Fibroblast of lung (primary cell): ENCODE measurements at regions not wholly inside any gene's neighbourhood (a gene's known extent, or its start where the extent isn't known, plus 50 kb on each side); places are given as distances from the start of the nearest gene placed in this dataset.

ENCODE experiments used
- DNase-seq, 2 donors: peaks; one replicate each; pipeline versions ENCODE4 v3.0.0 to v3.0.0-alpha.2; 2010; ENCODE audit warnings: low read depth in 2 of 2
- H2AFZ ChIP-seq: 2 replicates; pipeline ENCODE4 v1.5.1; 2012; ENCODE audit warnings: low read length, control low read depth, inconsistent platforms
- H3K27ac ChIP-seq: 2 replicates; pipeline ENCODE4 v1.5.1; 2011; ENCODE audit warnings: low read length, control low read depth; ENCODE audit not compliant: insufficient read depth
- H3K27me3 ChIP-seq: 2 replicates; pipeline ENCODE4 v1.5.1; 2011; ENCODE audit warnings: mild to moderate bottlenecking, low read length; ENCODE audit not compliant: control insufficient read depth, insufficient read depth
- H3K36me3 ChIP-seq: 2 replicates; pipeline ENCODE4 v1.5.1; 2011; ENCODE audit warnings: low read length; ENCODE audit not compliant: control insufficient read depth, insufficient read depth
- H3K4me1 ChIP-seq: 2 replicates; pipeline ENCODE4 v1.5.1; 2011; ENCODE audit warnings: low read length; ENCODE audit not compliant: control insufficient read depth, insufficient read depth; ENCODE audit errors: extremely low read depth
- H3K4me2 ChIP-seq: 2 replicates; pipeline ENCODE4 v1.5.1; 2011; ENCODE audit warnings: low read length, control low read depth; ENCODE audit not compliant: insufficient read depth; ENCODE audit errors: extremely low read depth
- H3K4me3 ChIP-seq, 4 experiments: fragments of 200-600 bp in 1 of 4; sonication (generic) in 1 of 4; replicated peaks in 1 of 4; 2 replicates each; pipeline ENCODE4 v1.5.1; 2011 to 2016; ENCODE audit warnings: low read length in 4 of 4, low read depth in 3 of 4, mild to moderate bottlenecking in 3 of 4, control low read depth in 2 of 4, inconsistent platforms in 1 of 4, mixed read lengths in 1 of 4; ENCODE audit not compliant: insufficient read depth in 1 of 4; ENCODE audit errors: control extremely low read depth in 1 of 4
- H3K79me2 ChIP-seq: 2 replicates; pipeline ENCODE4 v1.5.1; 2012; ENCODE audit warnings: mild to moderate bottlenecking, low read length, inconsistent platforms; ENCODE audit not compliant: control insufficient read depth, insufficient read depth
- H3K9ac ChIP-seq: 2 replicates; pipeline ENCODE4 v1.5.1; 2011; ENCODE audit warnings: mild to moderate bottlenecking, low read length, control low read depth; ENCODE audit not compliant: insufficient read depth
- H3K9me3 ChIP-seq: 2 replicates; pipeline ENCODE4 v1.5.1; 2012; ENCODE audit warnings: low read depth, low read length; ENCODE audit not compliant: control insufficient read depth, insufficient read depth
- H4K20me1 ChIP-seq: 2 replicates; pipeline ENCODE4 v1.5.1; 2011; ENCODE audit warnings: low read length; ENCODE audit not compliant: control insufficient read depth, insufficient read depth; ENCODE audit errors: extremely low read depth
- EZH2 ChIP-seq: IDR thresholded peaks from 2 replicates; pipeline ENCODE4 v1.5.1; 2012; ENCODE audit warnings: low read length, control low read depth, mild to moderate bottlenecking; ENCODE audit errors: missing control alignments
- TF ChIP-seq, protein P1 (sequence below), 2 donors: IDR thresholded peaks in 1 of 2; conservative IDR thresholded peaks in 1 of 2; 1 replicate in 1 of 2; 2 replicates in 1 of 2; pipeline ENCODE4 v1.5.1; 2011 to 2012; ENCODE audit warnings: low read length in 2 of 2, control low read depth in 1 of 2, inconsistent platforms in 1 of 2, low read depth in 1 of 2, mild to moderate bottlenecking in 1 of 2

DNA sequence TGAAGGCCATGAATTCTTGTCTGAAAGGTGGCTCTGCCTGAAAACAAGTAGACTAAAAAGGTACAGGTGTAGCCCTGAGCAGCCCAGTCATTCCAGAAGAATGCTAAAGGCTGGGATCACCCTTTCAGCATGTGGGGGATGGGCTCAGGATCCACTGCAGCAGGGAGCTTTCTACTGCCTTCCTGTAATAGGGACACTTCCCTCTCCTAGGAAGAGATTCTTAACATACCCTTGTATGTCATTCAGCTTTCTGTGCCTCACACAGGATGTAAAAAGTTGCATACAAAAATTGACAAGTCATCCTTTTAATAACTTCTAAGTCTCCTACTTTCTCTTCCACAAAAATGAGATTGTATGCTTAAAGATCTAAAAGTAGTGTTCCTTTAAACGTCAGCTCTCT, 123.3 kb downstream of the ZNF518B start:
- H4K20me1 ChIP-seq, result no peaks in the 10 kb centered on the region
- TF ChIP-seq EZH2, result no peak
- DNase-seq, result no peak

GRCh38 chr4:10326075-10326474, 131.2 kb downstream of the ZNF518B start:
- Histone ChIP-seq H3K4me2 (no peak overlapping the region), H3K4me3 (no peak overlapping the region), H3K4me1 (no peaks in the 10 kb centered on the region), H3K9ac (no peak overlapping the region), H2AFZ (no peak overlapping the region), H3K79me2 (no peaks in the 10 kb centered on the region), H3K27me3 (no peaks in the 10 kb centered on the region), H3K9me3 (no peaks in the 10 kb centered on the region), H4K20me1 (no peaks in the 10 kb centered on the region), H3K27ac (no peak overlapping the region), H3K36me3 (no peaks in the 10 kb centered on the region)
- DNase-seq, result no peak
- no peak for TF ChIP-seq EZH2
- TF ChIP-seq, protein P1, sequence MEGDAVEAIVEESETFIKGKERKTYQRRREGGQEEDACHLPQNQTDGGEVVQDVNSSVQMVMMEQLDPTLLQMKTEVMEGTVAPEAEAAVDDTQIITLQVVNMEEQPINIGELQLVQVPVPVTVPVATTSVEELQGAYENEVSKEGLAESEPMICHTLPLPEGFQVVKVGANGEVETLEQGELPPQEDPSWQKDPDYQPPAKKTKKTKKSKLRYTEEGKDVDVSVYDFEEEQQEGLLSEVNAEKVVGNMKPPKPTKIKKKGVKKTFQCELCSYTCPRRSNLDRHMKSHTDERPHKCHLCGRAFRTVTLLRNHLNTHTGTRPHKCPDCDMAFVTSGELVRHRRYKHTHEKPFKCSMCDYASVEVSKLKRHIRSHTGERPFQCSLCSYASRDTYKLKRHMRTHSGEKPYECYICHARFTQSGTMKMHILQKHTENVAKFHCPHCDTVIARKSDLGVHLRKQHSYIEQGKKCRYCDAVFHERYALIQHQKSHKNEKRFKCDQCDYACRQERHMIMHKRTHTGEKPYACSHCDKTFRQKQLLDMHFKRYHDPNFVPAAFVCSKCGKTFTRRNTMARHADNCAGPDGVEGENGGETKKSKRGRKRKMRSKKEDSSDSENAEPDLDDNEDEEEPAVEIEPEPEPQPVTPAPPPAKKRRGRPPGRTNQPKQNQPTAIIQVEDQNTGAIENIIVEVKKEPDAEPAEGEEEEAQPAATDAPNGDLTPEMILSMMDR (conservative IDR thresholded peaks at IDR 0.05 in 1 of 2, IDR thresholded peaks at IDR 0.05 in 1 of 2; ENCODE audit: low read depth in 1 of 2, low read length in 2 of 2), result no peak

More for the DNA sequence above, 123.3 kb downstream of the ZNF518B start:
- Histone ChIP-seq H3K4me1 (no peaks in the 10 kb centered on the region), H2AFZ (no peak overlapping the region), H3K79me2 (no peaks in the 10 kb centered on the region), H3K27me3 (no peaks in the 10 kb centered on the region), H3K9ac (no peak overlapping the region), H3K9me3 (no peaks in the 10 kb centered on the region), H3K27ac (no peak overlapping the region), H3K4me2 (no peak overlapping the region), H3K36me3 (no peaks in the 10 kb centered on the region), H3K4me3 (no peak overlapping the region)

GRCh38 chr4:10321931-10322330, 135.3 kb downstream of the ZNF518B start:
- H3K4me2 ChIP-seq, result no peak overlapping the region
- H3K27me3 ChIP-seq, result no peaks in the 10 kb centered on the region
- no peak for TF ChIP-seq EZH2
- TF ChIP-seq, protein P1 (conservative IDR thresholded peaks at IDR 0.05 in 1 of 2, IDR thresholded peaks at IDR 0.05 in 1 of 2; ENCODE audit: low read depth in 1 of 2, low read length in 2 of 2), result no peak
- no peak overlapping the region for H3K4me3 ChIP-seq
- no peak overlapping the region for H3K9ac ChIP-seq
- H3K27ac ChIP-seq, result no peak overlapping the region
- H3K36me3 ChIP-seq, result no peaks in the 10 kb centered on the region
- no peak overlapping the region for H2AFZ ChIP-seq
- DNase-seq, result no peak
- no peaks in the 10 kb centered on the region for H4K20me1 ChIP-seq
- H3K4me1 ChIP-seq, result no peaks in the 10 kb centered on the region
- H3K79me2 ChIP-seq, result no peaks in the 10 kb centered on the region
- H3K9me3 ChIP-seq, result no peaks in the 10 kb centered on the region

GRCh38 chr4:10320130-10320529, 137.1 kb downstream of the ZNF518B start:
- Histone ChIP-seq H3K4me3 (no peak overlapping the region), H3K4me1 (no peaks in the 10 kb centered on the region), H3K79me2 (no peaks in the 10 kb centered on the region), H3K27ac (no peak overlapping the region), H4K20me1 (no peaks in the 10 kb centered on the region), H3K27me3 (no peaks in the 10 kb centered on the region), H3K36me3 (no peaks in the 10 kb centered on the region), H3K4me2 (no peak overlapping the region), H3K9me3 (no peaks in the 10 kb centered on the region), H3K9ac (no peak overlapping the region), H2AFZ (no peak overlapping the region)
- no peak for DNase-seq
- TF ChIP-seq, protein P1 (conservative IDR thresholded peaks at IDR 0.05 in 1 of 2, IDR thresholded peaks at IDR 0.05 in 1 of 2; ENCODE audit: low read depth in 1 of 2, low read length in 2 of 2), result no peak
- no peak for TF ChIP-seq EZH2
